SH-SY5Y (cell line): ENCODE measurements at regions not wholly inside any gene's neighbourhood (a gene's known extent, or its start where the extent isn't known, plus 50 kb on each side); places are given as distances from the start of the nearest gene placed in this dataset.

Source experiments
- GATA2 ChIP-seq: IDR thresholded peaks from 2 replicates; pipeline ENCODE4 v1.6.1; 2011; ENCODE audit warnings: mild to moderate bottlenecking, low read depth, low read length
- GATA3 ChIP-seq: IDR thresholded peaks from 2 replicates; pipeline ENCODE4 v1.6.1; 2011; ENCODE audit warnings: low read depth, mild to moderate bottlenecking, low read length, moderate library complexity

DNA sequence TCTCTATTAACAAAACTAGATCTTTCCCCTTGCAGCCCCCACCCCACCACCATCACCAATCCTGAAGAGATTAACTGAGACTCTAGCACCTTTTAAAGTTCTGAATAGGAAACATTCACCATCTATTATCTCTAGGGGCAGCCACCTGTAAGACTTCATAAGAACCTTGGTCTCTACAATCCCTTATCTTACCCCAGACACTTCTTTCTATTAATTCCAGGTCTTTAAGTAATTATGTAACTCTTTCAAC lies 180.2 kb upstream of the FBXL17 start:
- TF ChIP-seq GATA2 (no peak), GATA3 (no peak)
